Tibial artery (tissue), 4 donors: ENCODE measurements at regions not wholly inside any gene's neighbourhood (a gene's known extent, or its start where the extent isn't known, plus 50 kb on each side); places are given as distances from the start of the nearest gene placed in this dataset.
A peak's percentile ranks its signal among the peaks of the same experiment; 100 is the strongest.
"Not testable (repeated sequence)": the region's sequence is repeated elsewhere in the genome, so short reads cannot be mapped to it uniquely, and the experiment has no call there.

Experiments used
- DNase-seq, 2 donors: peaks; one replicate each; pipeline ENCODE4 v3.0.0-alpha.2; 2019
- H3K27ac ChIP-seq, 2 donors: fragments of 200-600 bp; sonication (generic) in 1 of 2; 1 replicate in 1 of 2; 2 replicates in 1 of 2; pipeline ENCODE4 v1.5.1; 2018 to 2019; ENCODE audit warnings: mild to moderate bottlenecking in 1 of 2
- H3K27me3 ChIP-seq, 2 donors: fragments of 200-600 bp; sonication (generic) in 1 of 2; one replicate each; pipeline versions ENCODE4 v1.5.1 to v1.6.0; 2016 to 2019
- H3K36me3 ChIP-seq, 3 donors: fragments of 200-600 bp; sonication (generic) in 2 of 3; one replicate each; pipeline ENCODE4 v1.5.1; 2016 to 2019; ENCODE audit warnings: mild to moderate bottlenecking in 2 of 3
- H3K4me1 ChIP-seq, 4 donors: fragments of 200-600 bp; sonication (generic) in 2 of 4; 1 replicate in 3 of 4; 2 replicates in 1 of 4; pipeline ENCODE4 v1.5.1; 2016 to 2019
- H3K4me3 ChIP-seq, 2 donors: fragments of 200-600 bp; sonication (generic) in 1 of 2; 1 replicate in 1 of 2; 2 replicates in 1 of 2; pipeline ENCODE4 v1.5.1; 2018 to 2019; ENCODE audit warnings: mild to moderate bottlenecking in 2 of 2
- H3K9me3 ChIP-seq, 3 donors: fragments of 200-600 bp; sonication (generic) in 1 of 3; one replicate each; pipeline ENCODE4 v1.5.1; 2016 to 2019
- CTCF ChIP-seq, 2 experiments: fragments of 200-600 bp in 1 of 2; fragments of 450-650 bp in 1 of 2; IDR thresholded peaks; one replicate each; pipeline ENCODE4 v1.5.1; 2017 to 2019; ENCODE audit warnings: antibody characterized with exemption in 2 of 2, mild to moderate bottlenecking in 1 of 2, moderate library complexity in 1 of 2
- intact Hi-C: fragments of 100-400 bp; cut with DNase I; formaldehyde crosslinking; loops from one replicate; pipeline ENCODE4 v1.15.0; 2023; ENCODE audit warnings: low total_unique reads

GRCh38 chr11:134957540-134958335 lies 545.7 kb upstream of the B3GAT1 start:
- no peak for TF ChIP-seq CTCF (IDR thresholded peaks at IDR 0.05)
- Histone ChIP-seq H3K4me3 (no peak overlapping the region), H3K27ac (no peak overlapping the region), H3K27me3 (no peaks in the 10 kb centered on the region), H3K4me1 (no peaks in the 10 kb centered on the region), H3K9me3 (no peaks in the 10 kb centered on the region), H3K36me3 (no peaks in the 10 kb centered on the region)
- DNase-seq, result no peak
- intact Hi-C loops, result no loop called here

- H3K4me3 ChIP-seq, result no peak overlapping the region
These were observed 544.6 kb upstream of the B3GAT1 start for GRCh38 chr11:134956450-134957210.

DNA sequence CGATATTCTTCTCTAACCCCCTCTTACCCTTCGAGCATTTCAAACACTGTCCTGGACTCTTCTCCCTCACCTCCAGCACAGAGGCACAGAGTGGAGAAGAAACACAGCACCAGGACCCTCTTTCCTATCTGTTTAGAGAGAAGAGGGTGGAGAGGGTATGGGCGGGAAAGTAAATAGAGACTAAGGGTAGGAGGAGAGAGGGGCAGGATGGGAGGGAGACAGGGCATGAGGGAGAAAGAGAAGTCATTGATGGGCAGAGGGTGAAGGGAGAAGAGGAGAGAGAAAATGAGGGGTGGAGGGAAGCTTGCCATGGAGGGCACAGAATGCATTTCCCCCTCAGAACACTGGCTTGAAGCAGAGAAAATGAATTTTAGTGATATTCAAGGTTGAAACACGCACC lies 543.9 kb upstream of the B3GAT1 start:
- intact Hi-C loops, H3K27me3 ChIP-seq, H3K4me1 ChIP-seq, H3K9me3 ChIP-seq, DNase-seq, H3K27ac ChIP-seq, H3K36me3 ChIP-seq, H3K4me3 ChIP-seq: not testable (repeated sequence)

More at GRCh38 chr11:134956450-134957210, 544.6 kb upstream of the B3GAT1 start:
- no peak for DNase-seq
- H3K9me3 ChIP-seq, result no peaks in the 10 kb centered on the region
- no peak overlapping the region for H3K27ac ChIP-seq
- TF ChIP-seq CTCF (IDR thresholded peaks at IDR 0.05), result no peak
- H3K27me3 ChIP-seq, result no peaks in the 10 kb centered on the region
- intact Hi-C loops, result no loop called here
- H3K4me1 ChIP-seq, result peaks cover 0 to 3% (median 1%) of the 10 kb centered on the region in 4 donors
- H3K36me3 ChIP-seq, result no peaks in the 10 kb centered on the region

DNA sequence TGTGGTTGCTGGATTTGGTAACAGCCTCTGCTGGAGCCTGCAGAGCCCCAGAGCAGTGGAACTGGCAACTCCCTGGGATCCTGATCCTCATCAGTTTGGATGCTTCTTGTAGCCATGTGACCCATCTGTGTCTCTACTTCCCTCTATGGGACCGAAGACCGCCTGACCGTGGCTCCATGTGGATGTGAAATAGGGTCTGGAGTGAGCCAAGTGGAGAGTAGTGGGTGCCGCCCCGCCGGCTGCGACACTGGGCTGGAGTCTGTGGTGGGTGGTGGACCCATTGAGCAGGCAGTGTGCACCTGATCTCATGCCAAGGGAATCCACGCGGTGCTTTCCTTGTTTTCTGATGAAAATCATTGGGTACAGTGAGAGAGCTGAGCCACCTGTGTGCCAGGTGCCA lies 543.2 kb upstream of the B3GAT1 start:
- Histone ChIP-seq H3K36me3 (no peaks in the 10 kb centered on the region), H3K27ac (no peak overlapping the region), H3K9me3 (no peaks in the 10 kb centered on the region), H3K4me1 (peaks cover 0 to 17% (median 15%) of the 10 kb centered on the region in 4 donors), H3K27me3 (no peaks in the 10 kb centered on the region), H3K4me3 (no peak overlapping the region)
- TF ChIP-seq CTCF (IDR thresholded peaks at IDR 0.05), result no peak
- intact Hi-C loops, result no loop called here
- no peak for DNase-seq

DNA sequence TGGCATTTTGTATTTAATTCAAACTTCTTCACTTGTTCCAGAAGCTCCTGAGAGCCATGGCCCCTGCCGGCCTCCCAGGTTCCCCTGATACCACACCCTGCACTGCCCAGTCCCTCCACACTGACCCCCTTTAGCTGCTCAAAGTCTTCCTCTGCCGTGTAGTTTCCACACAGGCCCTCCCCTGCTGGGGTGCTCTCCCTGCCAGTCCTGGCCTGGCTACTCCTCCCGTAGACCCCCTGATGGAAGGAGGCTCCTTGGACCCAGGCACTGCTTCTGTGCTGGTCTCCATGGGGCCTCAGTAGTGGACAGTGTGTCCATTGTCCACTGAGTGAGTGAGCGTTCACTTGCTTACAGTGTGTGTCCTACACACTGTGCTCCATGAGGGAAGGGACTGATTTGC lies 542.4 kb upstream of the B3GAT1 start:
- intact Hi-C loops, DNase-seq, H3K4me3 ChIP-seq: not testable (repeated sequence)

DNA sequence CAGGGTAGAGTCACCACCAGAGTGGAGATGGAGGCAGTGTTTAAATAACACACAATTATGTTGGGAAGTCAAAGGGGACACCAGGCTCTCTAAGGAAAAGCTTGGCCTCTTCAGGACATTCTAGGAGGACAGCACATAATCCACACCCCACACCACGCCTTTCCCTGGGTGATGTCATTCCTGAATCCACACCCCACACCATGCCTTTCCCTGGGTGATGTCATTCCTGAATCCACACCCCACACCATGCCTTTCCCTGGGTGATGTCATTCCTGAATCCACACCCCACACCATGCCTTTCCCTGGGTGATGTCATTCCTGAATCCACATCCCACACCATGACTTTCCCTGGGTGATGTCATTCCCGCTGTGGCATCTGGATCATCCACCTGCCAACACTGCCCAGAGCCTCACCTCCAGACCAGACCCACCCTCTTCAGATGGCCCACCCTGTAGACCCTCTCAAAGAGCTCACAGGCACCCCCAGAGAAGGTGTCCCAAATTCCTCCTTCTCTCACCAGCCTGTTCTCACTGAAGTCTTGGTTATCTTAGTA lies 541.5 kb upstream of the B3GAT1 start:
- H3K27me3 ChIP-seq, intact Hi-C loops, H3K36me3 ChIP-seq, H3K27ac ChIP-seq, H3K9me3 ChIP-seq, DNase-seq, H3K4me3 ChIP-seq: not testable (repeated sequence)
- peaks cover 0 to 35% (median 30%) of the 10 kb centered on the region in 4 donors for H3K4me1 ChIP-seq

More for the DNA sequence above, 542.4 kb upstream of the B3GAT1 start:
- H3K27ac ChIP-seq, H3K27me3 ChIP-seq, H3K9me3 ChIP-seq, H3K36me3 ChIP-seq: not testable (repeated sequence)
- H3K4me1 ChIP-seq, result peaks cover 0 to 25% (median 23%) of the 10 kb centered on the region in 4 donors

GRCh38 chr11:134951305-134951700 lies 539.3 kb upstream of the B3GAT1 start:
- intact Hi-C loops, result no loop called here
- peaks cover 0 to 52% (median 39%) of the 10 kb centered on the region in 4 donors for H3K4me1 ChIP-seq

More at GRCh38 chr11:134951305-134951700, 539.3 kb upstream of the B3GAT1 start:
- Histone ChIP-seq H3K27ac (peak overlapping the region; percentile 53 to 76), H3K4me3 (peak overlapping the region in 1 of 2 donors; percentile 20), H3K27me3 (no peaks in the 10 kb centered on the region), H3K36me3 (no peaks in the 10 kb centered on the region), H3K9me3 (no peaks in the 10 kb centered on the region)
- peak; percentile 61 to 78 for DNase-seq
- TF ChIP-seq CTCF (IDR thresholded peaks at IDR 0.05), result no peak
